ENCODE measurements at regions not wholly inside any gene's neighbourhood (a gene's known extent, or its start where the extent isn't known, plus 50 kb on each side); places are given as distances from the start of the nearest gene placed in this dataset.

- TF ChIP-seq CTCF (IDR thresholded peaks at IDR 0.05; ENCODE audit: unreplicated experiment): no peak
- H3K4me1 Mint-ChIP-seq: no peaks in the 10 kb centered on the region
- no peak overlapping the region for H3K27ac Mint-ChIP-seq
- no peaks in the 10 kb centered on the region for H3K36me3 Mint-ChIP-seq
- no peak for DNase-seq (ENCODE audit: low spot score in 2 of 2, unreplicated experiment in 2 of 2)
- no peaks in the 10 kb centered on the region for H3K27me3 Mint-ChIP-seq (ENCODE audit: low read depth)
- no peaks in the 10 kb centered on the region for H3K9me3 Mint-ChIP-seq
- H3K4me3 Mint-ChIP-seq: no peak overlapping the region
These were observed 438.1 kb downstream of the IPO8 start for GRCh38 chr12:30257618-30258017.

- Mint-ChIP-seq H3K27ac (no peak overlapping the region), H3K4me3 (no peak overlapping the region), H3K9me3 (no peaks in the 10 kb centered on the region), H3K27me3 (ENCODE audit: low read depth) (no peaks in the 10 kb centered on the region), H3K4me1 (no peaks in the 10 kb centered on the region), H3K36me3 (no peaks in the 10 kb centered on the region)
- TF ChIP-seq CTCF (IDR thresholded peaks at IDR 0.05; ENCODE audit: unreplicated experiment): no peak
- no peak for DNase-seq (ENCODE audit: low spot score in 2 of 2, unreplicated experiment in 2 of 2)
These were observed 444.1 kb downstream of the IPO8 start for GRCh38 chr12:30251546-30251945.

- no peaks in the 10 kb centered on the region for H3K4me1 Mint-ChIP-seq
- H3K4me3 Mint-ChIP-seq: no peak overlapping the region
- no peak overlapping the region for H3K27ac Mint-ChIP-seq
- DNase-seq (ENCODE audit: low spot score in 2 of 2, unreplicated experiment in 2 of 2): no peak
- H3K27me3 Mint-ChIP-seq (ENCODE audit: low read depth): no peaks in the 10 kb centered on the region
- no peaks in the 10 kb centered on the region for H3K9me3 Mint-ChIP-seq
- H3K36me3 Mint-ChIP-seq: no peaks in the 10 kb centered on the region
- no peak for TF ChIP-seq CTCF (IDR thresholded peaks at IDR 0.05; ENCODE audit: unreplicated experiment)
These were observed 452.2 kb downstream of the IPO8 start for GRCh38 chr12:30243426-30243825.

- H3K27ac Mint-ChIP-seq: no peak overlapping the region
- peaks cover 2% of the 10 kb centered on the region for H3K4me1 Mint-ChIP-seq
- no peaks in the 10 kb centered on the region for H3K27me3 Mint-ChIP-seq (ENCODE audit: low read depth)
- no peak for DNase-seq (ENCODE audit: low spot score in 2 of 2, unreplicated experiment in 2 of 2)
- peaks cover 8% of the 10 kb centered on the region for H3K9me3 Mint-ChIP-seq
- TF ChIP-seq CTCF (IDR thresholded peaks at IDR 0.05; ENCODE audit: unreplicated experiment): no peak
- H3K36me3 Mint-ChIP-seq: no peaks in the 10 kb centered on the region
- H3K4me3 Mint-ChIP-seq: no peak overlapping the region
These were observed 435.3 kb upstream of the TMTC1 start for GRCh38 chr12:30219047-30219446.

GRCh38 chr12:30218073-30218472 is 434.3 kb upstream of the TMTC1 start:
- Mint-ChIP-seq H3K4me3 (no peak overlapping the region), H3K4me1 (peaks cover 2% of the 10 kb centered on the region), H3K27me3 (ENCODE audit: low read depth) (no peaks in the 10 kb centered on the region), H3K9me3 (peaks cover 8% of the 10 kb centered on the region), H3K36me3 (no peaks in the 10 kb centered on the region), H3K27ac (no peak overlapping the region)
- no peak for TF ChIP-seq CTCF (IDR thresholded peaks at IDR 0.05; ENCODE audit: unreplicated experiment)
- no peak for DNase-seq (ENCODE audit: low spot score in 2 of 2, unreplicated experiment in 2 of 2)

- Mint-ChIP-seq H3K4me3 (no peak overlapping the region), H3K36me3 (no peaks in the 10 kb centered on the region), H3K9me3 (no peaks in the 10 kb centered on the region), H3K27ac (no peak overlapping the region), H3K27me3 (ENCODE audit: low read depth) (no peaks in the 10 kb centered on the region), H3K4me1 (peaks cover 2% of the 10 kb centered on the region)
- no peak for DNase-seq (ENCODE audit: low spot score in 2 of 2, unreplicated experiment in 2 of 2)
- no peak for TF ChIP-seq CTCF (IDR thresholded peaks at IDR 0.05; ENCODE audit: unreplicated experiment)
These were observed 429.4 kb upstream of the TMTC1 start for GRCh38 chr12:30213166-30213565.

Measured in mesothelial cell of epicardium (in vitro differentiated cells).